HEK293 (cell line): ENCODE measurements at regions not wholly inside any gene's neighbourhood (a gene's known extent, or its start where the extent isn't known, plus 50 kb on each side); places are given as distances from the start of the nearest gene placed in this dataset.

Source experiments
- CTCF ChIA-PET: fragments of 350-600 bp; formaldehyde crosslinking; extraction: SDS; loops from one replicate; lab custom pipeline; 2021; ENCODE audit warnings: antibody characterized with exemption; lab: Yijun Ruan, JAX
- POLR2A ChIA-PET: fragments of 300-600 bp; formaldehyde crosslinking; extraction: SDS; loops from one replicate; lab custom pipeline; 2020; ENCODE audit warnings: antibody characterized with exemption, inconsistent platforms; lab: Yijun Ruan, JAX
- H3K27ac ChIP-seq: fragments of 200-500 bp; sonication (Bioruptor generic); 2 replicates; pipeline ENCODE4 v1.5.1; 2014; ENCODE audit warnings: low read depth, low read length, control low read depth, inconsistent platforms; ENCODE audit errors: extremely low read depth
- H3K36me3 ChIP-seq, 2 experiments: fragments of 200-500 bp in 1 of 2; sonication (Bioruptor generic) in 1 of 2; 1 replicate in 1 of 2; 2 replicates in 1 of 2; pipeline ENCODE4 v1.5.1; 2014 to 2017; ENCODE audit warnings: inconsistent platforms in 2 of 2, low read length in 2 of 2; ENCODE audit not compliant: control insufficient read depth in 2 of 2, insufficient read depth in 1 of 2
- H3K4me1 ChIP-seq: fragments of 200-500 bp; sonication (Bioruptor generic); 2 replicates; pipeline ENCODE4 v1.5.1; 2014; ENCODE audit warnings: mild to moderate bottlenecking, low read length, inconsistent platforms; ENCODE audit not compliant: control insufficient read depth, insufficient read depth
- H3K4me3 ChIP-seq: 2 replicates; pipeline ENCODE4 v1.5.1; 2011; ENCODE audit warnings: low read depth, mild to moderate bottlenecking, control low read depth, low read length, moderate library complexity
- H3K9me3 ChIP-seq: fragments of 200-500 bp; sonication (Bioruptor generic); 2 replicates; pipeline ENCODE4 v1.5.1; 2014; ENCODE audit warnings: low read depth, low read length, inconsistent platforms; ENCODE audit not compliant: control insufficient read depth, insufficient read depth
- BCL11B ChIP-seq: fragments of 450-650 bp; formaldehyde crosslinking; IDR thresholded peaks from 2 replicates; pipeline ENCODE4 v1.5.1; 2016; ENCODE audit warnings: low read depth, missing biosample characterization, missing genetic modification characterization
- FEZF1 ChIP-seq: fragments of 450-650 bp; formaldehyde crosslinking; IDR thresholded peaks from 2 replicates; pipeline ENCODE4 v1.5.1; 2016; ENCODE audit warnings: missing biosample characterization, missing genetic modification characterization
- HIC1 ChIP-seq: fragments of 450-650 bp; formaldehyde crosslinking; IDR thresholded peaks from 2 replicates; pipeline ENCODE4 v1.5.1; 2016; ENCODE audit warnings: missing biosample characterization, missing genetic modification characterization
- KLF1 ChIP-seq: fragments of 450-650 bp; formaldehyde crosslinking; IDR thresholded peaks from 2 replicates; pipeline ENCODE4 v1.5.1; 2016; ENCODE audit warnings: missing biosample characterization, missing genetic modification characterization
- YY1 ChIP-seq: fragments of 450-650 bp; formaldehyde crosslinking; IDR thresholded peaks from 2 replicates; pipeline ENCODE4 v1.5.1; 2018; ENCODE audit warnings: missing biosample characterization, missing genetic modification characterization
- ZNF140 ChIP-seq: fragments of 450-650 bp; formaldehyde crosslinking; IDR thresholded peaks from 2 replicates; pipeline ENCODE4 v1.5.1; 2016; ENCODE audit warnings: missing biosample characterization, missing genetic modification characterization
- ZNF155 ChIP-seq: fragments of 450-650 bp; formaldehyde crosslinking; IDR thresholded peaks from 2 replicates; pipeline ENCODE4 v1.5.1; 2016; ENCODE audit warnings: missing biosample characterization, missing genetic modification characterization
- ZNF23 ChIP-seq: fragments of 450-650 bp; formaldehyde crosslinking; IDR thresholded peaks from 2 replicates; pipeline ENCODE4 v1.5.1; 2016; ENCODE audit warnings: missing biosample characterization, missing genetic modification characterization, borderline replicate concordance
- ZNF248 ChIP-seq: fragments of 450-650 bp; formaldehyde crosslinking; IDR thresholded peaks from 2 replicates; pipeline ENCODE4 v1.5.1; 2017; ENCODE audit warnings: missing biosample characterization, missing genetic modification characterization
- ZNF335 ChIP-seq: fragments of 450-650 bp; formaldehyde crosslinking; conservative IDR thresholded peaks from 2 replicates; pipeline ENCODE4 v1.5.1; 2016; ENCODE audit warnings: missing biosample characterization, missing genetic modification characterization
- ZNF350 ChIP-seq: fragments of 450-650 bp; formaldehyde crosslinking; IDR thresholded peaks from 2 replicates; pipeline ENCODE4 v1.5.0; 2017; ENCODE audit warnings: missing biosample characterization, mild to moderate bottlenecking, missing genetic modification characterization
- ZNF37A ChIP-seq: fragments of 450-650 bp; IDR thresholded peaks from 2 replicates; pipeline ENCODE4 v1.5.1; 2018; ENCODE audit warnings: missing biosample characterization, missing genetic modification characterization
- ZNF449 ChIP-seq: fragments of 450-650 bp; formaldehyde crosslinking; IDR thresholded peaks from 2 replicates; pipeline ENCODE4 v1.5.1; 2017; ENCODE audit warnings: missing biosample characterization, mild to moderate bottlenecking, missing genetic modification characterization, moderate library complexity
- ZNF513 ChIP-seq: fragments of 450-650 bp; IDR thresholded peaks from 2 replicates; pipeline ENCODE4 v1.5.1; 2018; ENCODE audit warnings: missing biosample characterization, missing genetic modification characterization
- ZNF529 ChIP-seq: fragments of 450-650 bp; formaldehyde crosslinking; IDR thresholded peaks from 2 replicates; pipeline ENCODE4 v1.5.1; 2017; ENCODE audit warnings: missing genetic modification characterization, missing biosample characterization; ENCODE audit not compliant: insufficient replicate concordance
- ZNF629 ChIP-seq: fragments of 450-650 bp; formaldehyde crosslinking; IDR thresholded peaks from 2 replicates; pipeline ENCODE4 v1.5.1; 2017; ENCODE audit warnings: missing biosample characterization, missing genetic modification characterization
- ZNF707 ChIP-seq: fragments of 450-650 bp; formaldehyde crosslinking; IDR thresholded peaks from 2 replicates; pipeline ENCODE4 v1.5.1; 2016; ENCODE audit warnings: missing biosample characterization, missing genetic modification characterization
- TF ChIP-seq, protein P1 (sequence below): fragments of 450-650 bp; formaldehyde crosslinking; IDR thresholded peaks from 2 replicates; pipeline ENCODE4 v1.5.1; 2016; ENCODE audit warnings: missing biosample characterization, missing genetic modification characterization
- TF ChIP-seq, protein P2 (sequence below): fragments of 450-650 bp; formaldehyde crosslinking; optimal IDR thresholded peaks from 2 replicates; pipeline ENCODE3; 2016; ENCODE audit warnings: missing biosample characterization, mild to moderate bottlenecking, missing genetic modification characterization
- TF ChIP-seq, protein P3 (sequence below): fragments of 450-650 bp; formaldehyde crosslinking; IDR thresholded peaks from 2 replicates; pipeline ENCODE4 v1.5.1; 2016; ENCODE audit warnings: missing biosample characterization, missing genetic modification characterization
- TF ChIP-seq, protein P4 (sequence below): fragments of 450-650 bp; formaldehyde crosslinking; IDR thresholded peaks from 2 replicates; pipeline ENCODE4 v1.5.1; 2017; ENCODE audit warnings: missing biosample characterization, missing genetic modification characterization
- TF ChIP-seq, protein P5 (sequence below): fragments of 450-650 bp; formaldehyde crosslinking; IDR thresholded peaks from 2 replicates; pipeline ENCODE4 v1.5.1; 2016; ENCODE audit warnings: missing biosample characterization, missing genetic modification characterization

DNA sequence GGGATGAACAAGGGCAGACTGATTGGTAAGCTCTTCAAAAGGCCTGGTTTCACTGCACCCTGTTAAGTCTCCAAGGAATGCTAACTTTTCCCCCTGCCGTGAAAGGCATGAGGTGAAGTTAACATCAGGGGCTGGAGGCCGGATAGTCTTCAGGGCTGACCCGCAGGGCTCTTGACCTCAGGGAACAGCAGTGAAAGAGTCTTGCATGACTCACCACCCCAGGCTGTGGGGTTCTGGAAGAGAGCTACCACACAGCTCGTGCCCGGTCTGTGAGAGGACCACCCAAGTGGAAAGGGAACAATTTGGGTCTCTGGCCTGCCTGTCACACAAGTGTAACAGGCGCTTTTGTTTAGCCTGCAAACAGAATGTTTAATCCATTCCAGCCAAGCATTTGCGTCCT, 504.9 kb downstream of the EDEM1 start:
- ChIA-PET POLR2A (no interaction called here), CTCF (no interaction called here)
- Histone ChIP-seq H3K4me1 (no peaks in the 10 kb centered on the region), H3K4me3 (no peak overlapping the region), H3K9me3 (no peaks in the 10 kb centered on the region), H3K36me3 (no peaks in the 10 kb centered on the region), H3K27ac (no peak overlapping the region)
- TF ChIP-seq BCL11B (tag by site-specific recombination): no peak
- TF ChIP-seq YY1 (tag by site-specific recombination): no peak
- TF ChIP-seq ZNF629 (tag by site-specific recombination): no peak
- no peak for TF ChIP-seq KLF1 (tag by site-specific recombination)
- TF ChIP-seq ZNF335: no peak
- TF ChIP-seq ZNF529 (tag by site-specific recombination): no peak
- TF ChIP-seq, protein P1, sequence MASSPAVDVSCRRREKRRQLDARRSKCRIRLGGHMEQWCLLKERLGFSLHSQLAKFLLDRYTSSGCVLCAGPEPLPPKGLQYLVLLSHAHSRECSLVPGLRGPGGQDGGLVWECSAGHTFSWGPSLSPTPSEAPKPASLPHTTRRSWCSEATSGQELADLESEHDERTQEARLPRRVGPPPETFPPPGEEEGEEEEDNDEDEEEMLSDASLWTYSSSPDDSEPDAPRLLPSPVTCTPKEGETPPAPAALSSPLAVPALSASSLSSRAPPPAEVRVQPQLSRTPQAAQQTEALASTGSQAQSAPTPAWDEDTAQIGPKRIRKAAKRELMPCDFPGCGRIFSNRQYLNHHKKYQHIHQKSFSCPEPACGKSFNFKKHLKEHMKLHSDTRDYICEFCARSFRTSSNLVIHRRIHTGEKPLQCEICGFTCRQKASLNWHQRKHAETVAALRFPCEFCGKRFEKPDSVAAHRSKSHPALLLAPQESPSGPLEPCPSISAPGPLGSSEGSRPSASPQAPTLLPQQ (tag by site-specific recombination): no peak
- TF ChIP-seq, protein P2, sequence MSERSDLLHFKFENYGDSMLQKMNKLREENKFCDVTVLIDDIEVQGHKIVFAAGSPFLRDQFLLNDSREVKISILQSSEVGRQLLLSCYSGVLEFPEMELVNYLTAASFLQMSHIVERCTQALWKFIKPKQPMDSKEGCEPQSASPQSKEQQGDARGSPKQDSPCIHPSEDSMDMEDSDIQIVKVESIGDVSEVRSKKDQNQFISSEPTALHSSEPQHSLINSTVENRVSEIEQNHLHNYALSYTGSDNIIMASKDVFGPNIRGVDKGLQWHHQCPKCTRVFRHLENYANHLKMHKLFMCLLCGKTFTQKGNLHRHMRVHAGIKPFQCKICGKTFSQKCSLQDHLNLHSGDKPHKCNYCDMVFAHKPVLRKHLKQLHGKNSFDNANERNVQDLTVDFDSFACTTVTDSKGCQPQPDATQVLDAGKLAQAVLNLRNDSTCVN (tag by site-specific recombination): no peak
- TF ChIP-seq FEZF1: no peak
- no peak for TF ChIP-seq ZNF23
- TF ChIP-seq, protein P3, sequence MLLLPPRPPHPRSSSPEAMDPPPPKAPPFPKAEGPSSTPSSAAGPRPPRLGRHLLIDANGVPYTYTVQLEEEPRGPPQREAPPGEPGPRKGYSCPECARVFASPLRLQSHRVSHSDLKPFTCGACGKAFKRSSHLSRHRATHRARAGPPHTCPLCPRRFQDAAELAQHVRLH (tag by site-specific recombination): no peak
- no peak for TF ChIP-seq ZNF248 (tag by site-specific recombination)
- no peak for TF ChIP-seq ZNF140
- TF ChIP-seq ZNF37A (tag by site-specific recombination): no peak
- TF ChIP-seq, protein P4, sequence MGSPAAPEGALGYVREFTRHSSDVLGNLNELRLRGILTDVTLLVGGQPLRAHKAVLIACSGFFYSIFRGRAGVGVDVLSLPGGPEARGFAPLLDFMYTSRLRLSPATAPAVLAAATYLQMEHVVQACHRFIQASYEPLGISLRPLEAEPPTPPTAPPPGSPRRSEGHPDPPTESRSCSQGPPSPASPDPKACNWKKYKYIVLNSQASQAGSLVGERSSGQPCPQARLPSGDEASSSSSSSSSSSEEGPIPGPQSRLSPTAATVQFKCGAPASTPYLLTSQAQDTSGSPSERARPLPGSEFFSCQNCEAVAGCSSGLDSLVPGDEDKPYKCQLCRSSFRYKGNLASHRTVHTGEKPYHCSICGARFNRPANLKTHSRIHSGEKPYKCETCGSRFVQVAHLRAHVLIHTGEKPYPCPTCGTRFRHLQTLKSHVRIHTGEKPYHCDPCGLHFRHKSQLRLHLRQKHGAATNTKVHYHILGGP: no peak
- TF ChIP-seq, all 188 proteins: peak for 0

- H3K36me3 ChIP-seq: no peaks in the 10 kb centered on the region
- POLR2A ChIA-PET: no interaction called here
- H3K4me3 ChIP-seq: no peak overlapping the region
- CTCF ChIA-PET: no interaction called here
- H3K4me1 ChIP-seq: no peaks in the 10 kb centered on the region
- no peaks in the 10 kb centered on the region for H3K9me3 ChIP-seq
- no peak overlapping the region for H3K27ac ChIP-seq
- TF ChIP-seq ZNF155 (tag by site-specific recombination): no peak
- no peak for TF ChIP-seq HIC1 (tag by site-specific recombination)
- TF ChIP-seq ZNF350 (tag by site-specific recombination): no peak
- no peak for TF ChIP-seq ZNF449 (tag by site-specific recombination)
- TF ChIP-seq ZNF513 (tag by site-specific recombination): no peak
- TF ChIP-seq, protein P5, sequence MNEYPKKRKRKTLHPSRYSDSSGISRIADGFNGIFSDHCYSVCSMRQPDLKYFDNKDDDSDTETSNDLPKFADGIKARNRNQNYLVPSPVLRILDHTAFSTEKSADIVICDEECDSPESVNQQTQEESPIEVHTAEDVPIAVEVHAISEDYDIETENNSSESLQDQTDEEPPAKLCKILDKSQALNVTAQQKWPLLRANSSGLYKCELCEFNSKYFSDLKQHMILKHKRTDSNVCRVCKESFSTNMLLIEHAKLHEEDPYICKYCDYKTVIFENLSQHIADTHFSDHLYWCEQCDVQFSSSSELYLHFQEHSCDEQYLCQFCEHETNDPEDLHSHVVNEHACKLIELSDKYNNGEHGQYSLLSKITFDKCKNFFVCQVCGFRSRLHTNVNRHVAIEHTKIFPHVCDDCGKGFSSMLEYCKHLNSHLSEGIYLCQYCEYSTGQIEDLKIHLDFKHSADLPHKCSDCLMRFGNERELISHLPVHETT (tag by site-specific recombination): no peak
- no peak for TF ChIP-seq KLF1 (tag by site-specific recombination)
- no peak for TF ChIP-seq ZNF707
Measured at GRCh38 chr3:5694266-5694665, 506.8 kb downstream of the EDEM1 start.
